ENCODE measurements at regions not wholly inside any gene's neighbourhood (a gene's known extent, or its start where the extent isn't known, plus 50 kb on each side); places are given as distances from the start of the nearest gene placed in this dataset.

GRCh38 chr20:52791091-52791490 is 181.1 kb upstream of the TSHZ2 start:
- TF ChIP-seq EZH2phosphoT487 (IDR thresholded peaks at IDR 0.05; ENCODE audit: insufficient read depth, low read depth) (no peak), EZH2 (IDR thresholded peaks at IDR 0.05; ENCODE audit: insufficient read depth, poor library complexity, severe bottlenecking) (no peak)
